ENCODE measurements at regions not wholly inside any gene's neighbourhood (a gene's known extent, or its start where the extent isn't known, plus 50 kb on each side); places are given as distances from the start of the nearest gene placed in this dataset.

- WGBS: 91% methylated on average over 5 of the region's 5 CpGs
- H3K4me3 ChIP-seq: no peak overlapping the region
- no peaks in the 10 kb centered on the region for H3K36me3 ChIP-seq
- no peak overlapping the region for H3K27ac ChIP-seq
- H3K27me3 ChIP-seq: no peaks in the 10 kb centered on the region
- H3K4me1 ChIP-seq: no peaks in the 10 kb centered on the region
- TF ChIP-seq POLR2A (IDR thresholded peaks at IDR 0.05): no peak
- TF ChIP-seq EP300 (IDR thresholded peaks at IDR 0.05): no peak
- TF ChIP-seq POLR2AphosphoS5 (IDR thresholded peaks at IDR 0.05): no peak
- no peak for TF ChIP-seq CTCF (IDR thresholded peaks at IDR 0.05)
- H3K9me3 ChIP-seq: no peaks in the 10 kb centered on the region
- DNase-seq (ENCODE audit: low spot score in 2 of 2): no peak
These were observed 182.1 kb upstream of the HMGA2 start for GRCh38 chr12:65642061-65642661.

- TF ChIP-seq CTCF (IDR thresholded peaks at IDR 0.05): no peak
- TF ChIP-seq POLR2A (IDR thresholded peaks at IDR 0.05): no peak
- TF ChIP-seq POLR2AphosphoS5 (IDR thresholded peaks at IDR 0.05): no peak
- TF ChIP-seq EP300 (IDR thresholded peaks at IDR 0.05): no peak
- no peak overlapping the region for H3K27ac ChIP-seq
- no peak for DNase-seq (ENCODE audit: low spot score in 2 of 2)
These were observed 181.1 kb upstream of the HMGA2 start for GRCh38 chr12:65643171-65643570.

GRCh38 chr12:65643595-65644386, 180.5 kb upstream of the HMGA2 start:
- Histone ChIP-seq H3K4me3 (no peak overlapping the region), H3K27ac (no peak overlapping the region), H3K9me3 (no peaks in the 10 kb centered on the region), H3K27me3 (no peaks in the 10 kb centered on the region), H3K4me1 (peaks cover 5% of the 10 kb centered on the region), H3K36me3 (no peaks in the 10 kb centered on the region)
- DNase-seq (ENCODE audit: low spot score in 2 of 2): no peak
- no peak for TF ChIP-seq EP300 (IDR thresholded peaks at IDR 0.05)
- TF ChIP-seq POLR2A (IDR thresholded peaks at IDR 0.05): no peak
- TF ChIP-seq POLR2AphosphoS5 (IDR thresholded peaks at IDR 0.05): no peak
- no peak for TF ChIP-seq CTCF (IDR thresholded peaks at IDR 0.05)
- WGBS: 76% methylated on average over 3 of the region's 3 CpGs

More at GRCh38 chr12:65643171-65643570, 181.1 kb upstream of the HMGA2 start:
- H3K9me3 ChIP-seq: no peaks in the 10 kb centered on the region
- H3K4me3 ChIP-seq: no peak overlapping the region
- no peaks in the 10 kb centered on the region for H3K36me3 ChIP-seq
- H3K27me3 ChIP-seq: no peaks in the 10 kb centered on the region
- no peaks in the 10 kb centered on the region for H3K4me1 ChIP-seq

GRCh38 chr12:65646127-65646643, 178.1 kb upstream of the HMGA2 start:
- Histone ChIP-seq H3K27ac (no peak overlapping the region), H3K36me3 (no peaks in the 10 kb centered on the region), H3K27me3 (no peaks in the 10 kb centered on the region), H3K4me1 (peaks cover 7% of the 10 kb centered on the region), H3K9me3 (no peaks in the 10 kb centered on the region), H3K4me3 (no peak overlapping the region)
- no peak for DNase-seq (ENCODE audit: low spot score in 2 of 2)
- TF ChIP-seq POLR2A (IDR thresholded peaks at IDR 0.05) (no peak), POLR2AphosphoS5 (IDR thresholded peaks at IDR 0.05) (no peak), EP300 (IDR thresholded peaks at IDR 0.05) (no peak), CTCF (IDR thresholded peaks at IDR 0.05) (no peak)
- WGBS: 96% methylated on average over 11 of the region's 11 CpGs

GRCh38 chr12:65647074-65647473, 177.2 kb upstream of the HMGA2 start:
- H3K4me3 ChIP-seq: no peak overlapping the region
- H3K27ac ChIP-seq: no peak overlapping the region
- TF ChIP-seq CTCF (IDR thresholded peaks at IDR 0.05) (no peak), POLR2AphosphoS5 (IDR thresholded peaks at IDR 0.05) (no peak)
- WGBS: 97% methylated on average over 9 of the region's 9 CpGs
- no peaks in the 10 kb centered on the region for H3K27me3 ChIP-seq
- peaks cover 7% of the 10 kb centered on the region for H3K4me1 ChIP-seq
- DNase-seq (ENCODE audit: low spot score in 2 of 2): no peak
- no peaks in the 10 kb centered on the region for H3K36me3 ChIP-seq
- H3K9me3 ChIP-seq: no peaks in the 10 kb centered on the region
